ENCODE measurements at regions not wholly inside any gene's neighbourhood (a gene's known extent, or its start where the extent isn't known, plus 50 kb on each side); places are given as distances from the start of the nearest gene placed in this dataset.
"Not testable (repeated sequence)": the region's sequence is repeated elsewhere in the genome, so short reads cannot be mapped to it uniquely, and the experiment has no call there.

- DNase-seq = no peak
These were observed 564.5 kb upstream of the B3GAT1 start for GRCh38 chr11:134976551-134976950.

DNA sequence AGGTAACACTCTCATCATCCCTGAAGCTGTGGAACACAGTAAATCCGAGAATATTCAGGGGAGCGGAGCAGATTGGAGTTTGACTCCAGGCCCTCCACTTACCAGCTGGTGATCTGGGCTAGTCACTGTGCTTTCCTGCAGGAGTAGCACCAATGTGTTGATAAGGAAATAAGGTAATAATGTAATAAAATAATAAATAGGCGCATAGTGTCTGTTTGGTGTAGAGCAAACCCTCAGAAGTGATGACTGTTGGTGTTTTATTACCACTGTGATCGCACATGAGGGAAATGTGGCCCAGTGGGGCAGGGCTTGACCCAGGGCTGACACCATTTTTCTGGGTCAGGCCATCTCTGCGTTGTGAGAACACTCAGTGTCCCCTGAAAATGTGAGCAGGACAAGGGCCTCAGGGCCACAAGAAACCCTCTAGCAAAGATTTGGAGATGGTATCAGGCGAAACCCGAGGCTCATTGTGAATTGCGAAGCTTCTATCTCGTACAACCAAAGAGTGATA lies 563.9 kb upstream of the B3GAT1 start:
- no peak for DNase-seq

- DNase-seq = no peak
These were observed 561.8 kb upstream of the B3GAT1 start for GRCh38 chr11:134973801-134974200.

GRCh38 chr11:134971381-134971780 lies 559.3 kb upstream of the B3GAT1 start:
- DNase-seq = no peak

- DNase-seq = no peak
These were observed 555.7 kb upstream of the B3GAT1 start for GRCh38 chr11:134967746-134968145.

DNA sequence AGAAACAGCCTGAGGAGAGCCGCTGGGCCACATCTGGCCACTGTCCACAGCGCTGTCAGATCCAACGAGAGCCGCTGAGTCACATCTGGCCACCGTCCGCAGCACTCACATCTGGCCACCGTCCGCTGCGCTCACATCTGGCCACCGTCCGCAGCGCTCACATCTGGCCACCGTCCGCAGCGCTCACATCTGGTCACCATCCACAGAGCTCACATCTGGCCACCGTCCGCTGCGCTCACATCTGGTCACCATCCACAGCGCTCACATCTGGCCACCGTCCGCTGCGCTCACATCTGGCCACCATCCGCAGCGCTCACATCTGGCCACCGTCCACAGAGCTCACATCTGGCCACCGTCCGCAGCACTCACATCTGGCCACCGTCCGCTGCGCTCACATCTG lies 549.3 kb upstream of the B3GAT1 start:
- DNase-seq = not testable (repeated sequence)

DNA sequence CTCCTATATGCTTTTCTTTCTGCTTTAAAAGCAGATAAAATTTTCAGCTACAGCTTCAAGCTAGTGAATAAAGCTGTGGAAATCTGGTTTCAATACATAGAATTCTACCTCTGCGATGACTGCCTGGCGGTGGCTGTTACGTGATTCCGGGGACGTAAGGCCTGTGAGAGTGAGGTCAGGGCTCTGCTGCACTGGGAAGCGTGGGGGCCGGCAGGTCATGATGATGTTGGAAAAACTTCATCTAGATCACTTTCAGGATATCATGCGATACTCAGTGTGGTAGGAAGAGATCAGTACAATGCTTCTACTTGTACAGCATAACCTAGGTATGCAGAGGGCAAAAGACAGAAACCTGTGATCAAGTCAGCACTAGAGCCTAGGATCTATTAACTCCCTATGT lies 546.8 kb upstream of the B3GAT1 start:
- no peak for DNase-seq

- DNase-seq = no peak
These were observed 546.2 kb upstream of the B3GAT1 start for GRCh38 chr11:134958336-134958640.

DNA sequence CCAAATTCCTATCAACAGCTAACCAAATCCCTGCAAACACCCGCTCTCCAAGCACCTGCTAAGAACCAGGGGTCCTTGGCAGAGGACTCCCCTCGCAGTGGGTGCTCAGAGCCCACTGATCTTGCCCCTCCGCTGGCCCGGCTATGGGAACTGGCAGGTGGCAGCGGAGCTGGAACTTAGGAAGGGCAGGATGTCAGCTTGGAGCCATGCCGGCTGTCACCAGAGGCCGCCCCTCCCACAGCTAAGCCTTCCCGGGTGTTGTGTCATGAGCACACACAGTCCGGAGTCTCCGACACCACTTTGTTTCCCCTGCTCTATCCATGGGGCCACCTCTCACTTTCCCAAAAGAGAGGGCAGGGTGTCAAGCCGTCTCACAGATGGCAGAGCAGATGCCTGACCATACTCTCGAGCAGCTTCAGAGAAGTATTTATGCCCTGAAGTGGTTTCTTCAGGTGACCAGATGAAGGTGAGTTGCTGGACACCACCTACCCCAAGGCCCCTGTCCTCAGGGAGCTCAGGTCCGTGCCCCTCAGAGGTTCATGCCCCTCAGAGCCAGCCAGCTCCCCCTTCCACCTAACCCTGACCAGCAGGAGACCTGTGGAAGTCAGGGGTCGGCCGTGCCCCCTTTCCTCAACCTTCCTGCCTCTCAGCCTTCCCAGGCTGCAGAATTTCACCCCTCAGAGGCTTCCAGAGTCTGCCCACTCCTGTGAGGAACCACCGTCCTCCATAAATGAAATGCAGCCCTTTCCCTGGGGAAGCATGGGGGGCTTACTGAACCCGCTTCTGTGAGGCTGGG lies 545.7 kb upstream of the B3GAT1 start:
- DNase-seq = no peak

DNA sequence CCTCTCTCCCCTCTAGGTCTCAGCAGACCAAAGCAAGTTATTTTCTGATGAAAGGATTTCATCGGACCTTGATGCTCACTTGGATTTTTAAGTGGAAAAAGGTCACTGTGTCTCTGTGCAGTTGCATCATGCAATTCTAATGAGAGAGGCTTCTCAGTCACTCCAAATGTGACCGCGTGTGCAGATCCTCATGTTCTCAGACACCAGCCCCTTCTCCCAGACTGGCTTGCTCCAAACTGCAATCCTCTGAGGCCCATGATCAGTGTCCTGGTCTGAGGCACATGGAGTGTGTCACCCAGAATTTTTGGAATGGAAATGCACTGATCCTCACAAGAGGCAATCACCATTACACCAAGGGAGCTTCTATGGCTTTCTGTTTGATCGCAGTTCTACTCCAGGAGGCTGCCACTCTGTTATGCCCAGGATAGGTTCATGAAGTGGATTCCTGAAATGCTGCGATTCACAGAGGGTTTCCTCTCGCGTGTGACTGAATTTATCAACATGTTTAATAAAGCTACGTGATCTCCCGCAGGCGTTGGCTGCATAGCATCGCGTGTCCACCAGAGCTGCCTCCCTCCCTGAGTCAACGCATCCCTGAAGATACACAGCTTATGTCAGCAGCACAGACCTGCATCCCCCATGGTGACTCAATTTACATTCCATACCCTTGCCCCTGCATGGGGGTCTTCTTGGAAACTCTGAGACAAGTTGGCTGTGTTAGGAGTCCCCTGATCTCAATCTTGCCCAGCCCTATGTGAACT lies 544.6 kb upstream of the B3GAT1 start:
- DNase-seq = no peak

GRCh38 chr11:134955970-134956369 lies 543.9 kb upstream of the B3GAT1 start:
- not testable (repeated sequence) for DNase-seq

- DNase-seq = no peak
These were observed 543.2 kb upstream of the B3GAT1 start for GRCh38 chr11:134955281-134955680.

DNA sequence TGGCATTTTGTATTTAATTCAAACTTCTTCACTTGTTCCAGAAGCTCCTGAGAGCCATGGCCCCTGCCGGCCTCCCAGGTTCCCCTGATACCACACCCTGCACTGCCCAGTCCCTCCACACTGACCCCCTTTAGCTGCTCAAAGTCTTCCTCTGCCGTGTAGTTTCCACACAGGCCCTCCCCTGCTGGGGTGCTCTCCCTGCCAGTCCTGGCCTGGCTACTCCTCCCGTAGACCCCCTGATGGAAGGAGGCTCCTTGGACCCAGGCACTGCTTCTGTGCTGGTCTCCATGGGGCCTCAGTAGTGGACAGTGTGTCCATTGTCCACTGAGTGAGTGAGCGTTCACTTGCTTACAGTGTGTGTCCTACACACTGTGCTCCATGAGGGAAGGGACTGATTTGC lies 542.4 kb upstream of the B3GAT1 start:
- DNase-seq = not testable (repeated sequence)

GRCh38 chr11:134953417-134953970 lies 541.5 kb upstream of the B3GAT1 start:
- not testable (repeated sequence) for DNase-seq

- no peak for DNase-seq
These were observed 539.3 kb upstream of the B3GAT1 start for GRCh38 chr11:134951305-134951700.

DNA sequence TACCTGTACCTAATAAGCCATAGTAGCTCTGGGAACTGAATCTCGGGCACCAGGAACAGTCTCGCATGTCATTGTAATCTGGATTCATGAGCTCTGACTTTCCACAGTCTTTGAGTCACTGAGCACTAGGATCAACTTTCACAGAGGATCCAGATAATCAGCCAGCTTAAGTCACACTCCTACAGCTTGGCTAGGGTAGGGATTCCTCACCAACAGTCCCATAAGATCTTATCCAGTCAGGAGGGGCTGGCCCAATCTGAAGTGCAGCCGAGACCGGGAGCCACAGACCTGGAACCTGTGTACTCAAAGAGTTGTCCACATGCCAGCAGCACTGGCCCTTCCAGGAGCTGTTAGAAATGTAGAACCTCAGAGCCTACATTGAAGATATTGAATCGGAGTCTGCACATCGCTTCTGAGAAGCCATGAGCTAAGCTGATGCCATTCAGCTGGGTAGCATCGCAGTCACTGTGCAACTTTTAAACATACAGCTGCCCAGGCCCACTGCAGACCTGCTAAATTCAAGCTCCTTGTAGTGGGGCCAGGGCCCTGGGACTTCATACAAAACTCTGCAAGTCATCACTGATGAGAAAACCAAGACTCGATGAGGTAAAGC lies 538.8 kb upstream of the B3GAT1 start:
- no peak for DNase-seq

DNA sequence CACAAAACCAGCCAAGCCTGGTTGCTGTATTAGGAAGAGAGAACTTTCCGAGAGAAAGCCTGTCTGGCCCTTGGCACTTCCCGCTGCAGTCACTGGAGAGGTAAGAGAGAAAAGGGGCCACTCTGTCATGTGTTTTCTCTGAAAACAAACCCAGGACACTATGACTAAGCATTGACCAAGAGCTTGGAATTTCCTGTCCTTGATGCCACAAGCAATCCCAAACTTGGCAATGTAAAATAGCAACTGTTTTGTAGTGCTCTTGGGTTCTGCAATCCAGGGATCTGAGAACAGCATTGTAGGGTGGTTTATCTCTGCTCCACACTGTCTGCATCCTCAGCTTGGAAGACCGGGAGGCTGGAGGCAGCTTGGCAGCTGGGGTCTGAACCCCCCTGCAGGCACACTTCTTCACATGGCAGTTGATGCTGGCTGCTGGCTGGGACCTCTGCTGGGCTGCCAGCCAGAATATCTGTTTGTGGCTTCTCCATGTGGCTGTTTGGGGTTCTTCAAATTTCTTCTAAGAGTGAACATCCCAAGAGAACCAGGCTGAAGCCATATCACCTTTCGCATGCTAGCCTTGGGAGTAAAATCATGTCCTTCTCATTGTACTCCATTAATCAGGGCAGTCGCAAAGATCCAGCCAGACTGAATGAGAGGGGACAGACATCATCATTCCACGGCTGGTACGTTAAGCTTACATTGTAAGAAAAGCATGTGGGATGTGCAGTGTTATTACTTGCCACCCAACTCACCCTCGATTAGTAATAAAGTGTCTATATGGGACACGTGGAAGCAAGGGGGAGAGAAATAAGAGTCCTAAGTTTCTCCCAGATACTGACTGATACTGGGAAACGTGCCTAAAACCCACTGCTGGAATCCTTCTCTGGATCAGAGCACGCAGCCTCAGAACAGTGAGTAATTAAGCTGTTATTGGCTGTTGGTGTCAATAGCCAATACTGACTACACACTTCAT lies 537.4 kb upstream of the B3GAT1 start:
- no peak for DNase-seq

DNA sequence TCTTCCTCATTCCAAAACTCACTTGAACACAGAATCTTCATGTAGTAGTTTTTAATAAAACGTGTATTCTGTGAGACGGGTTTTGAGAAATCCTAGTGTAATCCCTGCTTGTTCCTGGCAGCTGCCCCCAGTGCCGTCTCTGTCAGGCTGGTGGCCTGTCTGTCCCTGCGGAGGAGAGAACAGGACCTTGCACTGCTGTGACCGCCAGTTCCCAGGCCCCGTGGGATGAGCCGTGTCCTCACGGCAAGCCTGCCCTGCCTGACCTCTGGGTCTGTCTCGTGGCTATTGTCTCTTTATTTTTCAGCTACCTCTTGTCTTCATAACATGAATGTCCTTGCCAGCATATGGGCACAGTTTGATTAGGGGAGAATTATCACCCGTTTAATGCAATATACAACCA lies 535.5 kb upstream of the B3GAT1 start:
- no peak for DNase-seq

- no peak for DNase-seq
These were observed 534.0 kb upstream of the B3GAT1 start for GRCh38 chr11:134945993-134946392.

DNA sequence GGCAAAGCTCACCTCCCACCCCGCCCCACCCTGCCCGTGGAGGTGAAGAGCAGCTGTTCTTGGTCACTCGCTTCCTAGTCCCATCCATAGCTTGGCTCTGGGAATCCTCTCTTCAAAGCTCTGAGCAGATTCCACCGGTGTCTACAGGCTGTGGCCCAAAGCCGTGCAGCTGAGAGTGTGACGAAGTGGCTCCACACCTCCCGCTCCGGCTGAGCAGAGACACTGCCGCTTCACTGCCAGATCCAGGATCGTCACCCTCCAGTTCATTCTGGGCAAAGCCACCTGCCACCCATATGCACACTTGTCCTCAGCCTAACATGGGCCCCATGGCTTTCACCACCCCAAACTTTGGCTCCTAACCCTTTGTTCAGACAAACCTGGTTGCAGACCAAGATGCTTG lies 532.9 kb upstream of the B3GAT1 start:
- no peak for DNase-seq

DNA sequence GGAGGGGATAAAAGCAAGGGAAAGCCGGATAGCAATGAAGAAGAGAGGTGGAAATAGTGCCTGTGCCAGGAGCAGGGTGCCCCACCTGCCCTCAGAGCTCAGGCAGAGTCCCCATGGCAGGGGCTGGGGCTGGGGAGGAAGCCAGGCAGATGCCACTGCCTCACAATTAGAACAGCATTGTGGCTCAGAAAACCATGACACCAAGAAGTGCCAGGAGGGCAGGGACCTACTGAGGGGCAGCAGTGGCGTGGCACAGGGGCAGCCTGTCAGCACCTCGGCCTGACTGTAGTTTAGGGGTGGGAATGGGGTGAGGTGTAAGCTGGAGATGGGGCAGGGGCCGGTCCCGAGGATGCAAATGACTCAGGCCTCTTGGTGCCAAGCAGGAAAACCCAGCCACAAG lies 532.1 kb upstream of the B3GAT1 start:
- DNase-seq = no peak

DNA sequence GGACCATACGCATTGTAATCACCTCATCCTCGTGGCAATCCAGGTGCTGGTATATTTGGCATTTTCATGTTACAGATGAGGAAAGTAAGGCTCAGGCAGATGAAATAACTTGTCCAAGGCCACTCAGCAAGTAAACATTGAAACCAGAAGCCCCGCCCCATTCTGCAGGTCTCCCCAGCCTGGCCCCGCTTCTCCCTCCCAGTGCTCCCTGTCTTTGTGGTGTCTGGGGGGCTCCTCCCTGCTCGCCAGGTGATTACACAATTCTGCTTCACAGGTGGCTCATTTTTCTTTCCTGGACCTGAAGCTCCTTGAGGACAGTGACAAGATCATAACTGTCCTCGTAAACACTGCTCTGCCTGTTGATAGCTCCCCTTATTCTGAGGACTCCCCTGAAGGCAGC lies 531.5 kb upstream of the B3GAT1 start:
- no peak for DNase-seq
